ENCODE measurements at regions not wholly inside any gene's neighbourhood (a gene's known extent, or its start where the extent isn't known, plus 50 kb on each side); places are given as distances from the start of the nearest gene placed in this dataset.

DNA sequence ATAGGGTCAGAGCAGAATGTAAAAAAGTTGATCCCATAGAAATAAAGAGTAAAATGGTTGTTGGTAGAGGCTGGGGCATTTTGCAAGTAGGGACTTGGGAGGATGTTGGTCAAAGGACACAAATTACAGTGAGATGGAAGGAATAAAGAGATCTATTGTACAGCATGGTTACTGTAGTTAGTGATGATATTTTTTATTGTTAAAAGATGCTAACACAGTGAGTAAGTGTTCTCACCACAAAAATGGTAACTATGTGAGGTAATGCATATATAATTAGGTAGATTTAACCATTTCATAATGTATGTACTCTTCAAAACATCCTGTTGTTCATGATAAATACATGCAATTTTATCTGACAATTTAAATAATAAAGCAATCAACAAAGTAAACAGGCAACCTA is 280.7 kb upstream of the MAGI2 start:
- TF ChIP-seq, protein P1, sequence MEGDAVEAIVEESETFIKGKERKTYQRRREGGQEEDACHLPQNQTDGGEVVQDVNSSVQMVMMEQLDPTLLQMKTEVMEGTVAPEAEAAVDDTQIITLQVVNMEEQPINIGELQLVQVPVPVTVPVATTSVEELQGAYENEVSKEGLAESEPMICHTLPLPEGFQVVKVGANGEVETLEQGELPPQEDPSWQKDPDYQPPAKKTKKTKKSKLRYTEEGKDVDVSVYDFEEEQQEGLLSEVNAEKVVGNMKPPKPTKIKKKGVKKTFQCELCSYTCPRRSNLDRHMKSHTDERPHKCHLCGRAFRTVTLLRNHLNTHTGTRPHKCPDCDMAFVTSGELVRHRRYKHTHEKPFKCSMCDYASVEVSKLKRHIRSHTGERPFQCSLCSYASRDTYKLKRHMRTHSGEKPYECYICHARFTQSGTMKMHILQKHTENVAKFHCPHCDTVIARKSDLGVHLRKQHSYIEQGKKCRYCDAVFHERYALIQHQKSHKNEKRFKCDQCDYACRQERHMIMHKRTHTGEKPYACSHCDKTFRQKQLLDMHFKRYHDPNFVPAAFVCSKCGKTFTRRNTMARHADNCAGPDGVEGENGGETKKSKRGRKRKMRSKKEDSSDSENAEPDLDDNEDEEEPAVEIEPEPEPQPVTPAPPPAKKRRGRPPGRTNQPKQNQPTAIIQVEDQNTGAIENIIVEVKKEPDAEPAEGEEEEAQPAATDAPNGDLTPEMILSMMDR (IDR thresholded peaks at IDR 0.05; ENCODE audit: low read depth, low read length): no peak
- H3K4me3 ChIP-seq (ENCODE audit: low read depth, low read length): no peak overlapping the region

DNA sequence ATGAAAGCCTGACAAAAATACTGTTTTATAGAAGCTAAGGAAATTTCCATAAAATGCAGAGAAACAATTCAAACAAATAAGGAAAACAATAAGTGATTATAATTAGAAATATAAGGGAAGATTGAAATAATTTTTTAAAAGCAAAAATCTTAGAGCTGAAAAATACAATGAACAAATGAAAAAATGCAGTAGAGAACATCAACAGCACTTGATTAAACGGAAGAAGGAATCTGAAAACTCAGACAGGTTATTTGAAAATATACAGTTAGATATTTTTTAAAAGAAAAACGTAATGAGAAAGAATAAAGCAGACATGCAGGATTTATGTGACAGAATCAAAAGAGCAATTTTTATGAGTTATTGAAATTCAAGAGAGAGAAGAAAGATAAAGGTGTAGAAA is 279.1 kb upstream of the MAGI2 start:
- H3K4me3 ChIP-seq (ENCODE audit: low read depth, low read length): no peak overlapping the region
- TF ChIP-seq, protein P1 (IDR thresholded peaks at IDR 0.05; ENCODE audit: low read depth, low read length): no peak

DNA sequence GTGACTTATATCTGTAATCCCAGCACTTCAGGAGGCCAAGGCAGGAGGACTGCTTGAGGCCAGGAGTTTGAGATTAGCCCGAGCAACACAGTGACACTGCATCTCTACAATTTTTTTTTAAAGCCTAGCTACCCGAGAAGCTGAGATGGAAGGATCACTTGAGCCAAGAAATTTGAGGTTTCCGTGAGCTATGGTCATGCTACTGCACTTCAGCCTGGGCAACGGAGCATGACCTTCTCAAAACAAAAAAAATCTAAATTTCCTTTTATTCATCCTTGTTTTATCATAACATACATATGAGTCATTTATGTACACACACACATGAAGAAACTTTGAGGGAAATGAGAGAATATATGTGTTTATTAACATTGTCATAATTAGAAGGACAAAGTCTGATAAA is 277.5 kb upstream of the MAGI2 start:
- H3K4me3 ChIP-seq (ENCODE audit: low read depth, low read length): no peak overlapping the region
- TF ChIP-seq, protein P1 (IDR thresholded peaks at IDR 0.05; ENCODE audit: low read depth, low read length): no peak

GRCh38 chr7:79723833-79724618 is 270.6 kb upstream of the MAGI2 start:
- no peak overlapping the region for H3K4me3 ChIP-seq (ENCODE audit: low read depth, low read length)
- TF ChIP-seq, protein P1 (IDR thresholded peaks at IDR 0.05; ENCODE audit: low read depth, low read length): no peak

DNA sequence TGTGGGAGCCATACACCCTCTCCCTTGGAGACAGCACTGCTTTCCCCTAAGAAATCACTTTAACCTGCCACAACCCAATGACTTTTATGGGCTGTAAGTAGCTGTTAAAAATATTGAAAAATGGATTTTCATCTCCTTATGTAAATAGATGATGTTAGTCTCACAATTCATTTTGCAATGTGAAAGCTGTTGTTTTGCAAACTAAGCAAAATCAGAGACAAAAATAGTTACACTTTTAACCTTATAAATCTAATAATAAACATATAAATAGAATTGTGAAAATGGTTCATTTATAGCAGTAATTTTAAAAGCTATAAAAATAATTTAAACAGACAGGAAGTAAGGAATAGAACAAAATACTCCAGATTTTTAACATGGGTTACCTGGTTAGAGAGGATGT is 268.8 kb upstream of the MAGI2 start:
- H3K4me3 ChIP-seq (ENCODE audit: low read depth, low read length): no peak overlapping the region
- TF ChIP-seq, protein P1 (IDR thresholded peaks at IDR 0.05; ENCODE audit: low read depth, low read length): no peak

GRCh38 chr7:79719216-79719615 is 265.7 kb upstream of the MAGI2 start:
- TF ChIP-seq, protein P1 (IDR thresholded peaks at IDR 0.05; ENCODE audit: low read depth, low read length): no peak
- no peak overlapping the region for H3K4me3 ChIP-seq (ENCODE audit: low read depth, low read length)

GRCh38 chr7:79716329-79716728 is 262.9 kb upstream of the MAGI2 start:
- no peak overlapping the region for H3K4me3 ChIP-seq (ENCODE audit: low read depth, low read length)
- TF ChIP-seq, protein P1 (IDR thresholded peaks at IDR 0.05; ENCODE audit: low read depth, low read length): no peak

Measured in WI38 (cell line).